ENCODE measurements at regions not wholly inside any gene's neighbourhood (a gene's known extent, or its start where the extent isn't known, plus 50 kb on each side); places are given as distances from the start of the nearest gene placed in this dataset.

GRCh38 chr10:63716016-63716580, 194.9 kb downstream of the REEP3 start:
- no peak for DNase-seq (ENCODE audit: low spot score)
- H3K9me3 Mint-ChIP-seq, result no peaks in the 10 kb centered on the region
- H3K4me3 Mint-ChIP-seq, result no peak overlapping the region
- peaks cover 10% of the 10 kb centered on the region for H3K4me1 Mint-ChIP-seq (ENCODE audit: low read depth)
- H3K27ac Mint-ChIP-seq, result no peak overlapping the region
- no peaks in the 10 kb centered on the region for H3K36me3 Mint-ChIP-seq (ENCODE audit: low read depth)
- H3K27me3 Mint-ChIP-seq (ENCODE audit: low read depth), result peaks cover 9% of the 10 kb centered on the region

- Mint-ChIP-seq H3K4me3 (no peak overlapping the region), H3K4me1 (ENCODE audit: low read depth) (peaks cover 12% of the 10 kb centered on the region), H3K27me3 (ENCODE audit: low read depth) (peaks cover 9% of the 10 kb centered on the region), H3K36me3 (ENCODE audit: low read depth) (no peaks in the 10 kb centered on the region), H3K27ac (no peak overlapping the region), H3K9me3 (no peaks in the 10 kb centered on the region)
- no peak for DNase-seq (ENCODE audit: low spot score)
Observed at GRCh38 chr10:63717027-63717715, 196.0 kb downstream of the REEP3 start.

GRCh38 chr10:63718006-63718405, 196.8 kb downstream of the REEP3 start:
- no peak for DNase-seq (ENCODE audit: low spot score)
- H3K9me3 Mint-ChIP-seq, result no peaks in the 10 kb centered on the region
- peaks cover 17% of the 10 kb centered on the region for H3K4me1 Mint-ChIP-seq (ENCODE audit: low read depth)
- no peak overlapping the region for H3K27ac Mint-ChIP-seq
- H3K36me3 Mint-ChIP-seq (ENCODE audit: low read depth), result no peaks in the 10 kb centered on the region
- H3K4me3 Mint-ChIP-seq, result no peak overlapping the region
- H3K27me3 Mint-ChIP-seq (ENCODE audit: low read depth), result peaks cover 14% of the 10 kb centered on the region

- Mint-ChIP-seq H3K9me3 (no peaks in the 10 kb centered on the region), H3K27me3 (ENCODE audit: low read depth) (peaks cover 14% of the 10 kb centered on the region), H3K4me3 (no peak overlapping the region), H3K27ac (no peak overlapping the region), H3K36me3 (ENCODE audit: low read depth) (no peaks in the 10 kb centered on the region), H3K4me1 (ENCODE audit: low read depth) (peaks cover 17% of the 10 kb centered on the region)
- DNase-seq (ENCODE audit: low spot score), result no peak
Observed at GRCh38 chr10:63718421-63718820, 197.2 kb downstream of the REEP3 start.

- H3K36me3 Mint-ChIP-seq (ENCODE audit: low read depth), result no peaks in the 10 kb centered on the region
- H3K9me3 Mint-ChIP-seq, result no peaks in the 10 kb centered on the region
- H3K27me3 Mint-ChIP-seq (ENCODE audit: low read depth), result peaks cover 11% of the 10 kb centered on the region
- peaks cover 17% of the 10 kb centered on the region for H3K4me1 Mint-ChIP-seq (ENCODE audit: low read depth)
- no peak overlapping the region for H3K27ac Mint-ChIP-seq
- no peak for DNase-seq (ENCODE audit: low spot score)
- H3K4me3 Mint-ChIP-seq, result no peak overlapping the region
Observed at GRCh38 chr10:63719226-63719856, 198.1 kb downstream of the REEP3 start.

- H3K27ac Mint-ChIP-seq, result no peak overlapping the region
- no peaks in the 10 kb centered on the region for H3K36me3 Mint-ChIP-seq (ENCODE audit: low read depth)
- H3K27me3 Mint-ChIP-seq (ENCODE audit: low read depth), result peaks cover 12% of the 10 kb centered on the region
- no peaks in the 10 kb centered on the region for H3K9me3 Mint-ChIP-seq
- peak; percentile 15 for DNase-seq (ENCODE audit: low spot score)
- H3K4me1 Mint-ChIP-seq (ENCODE audit: low read depth), result peaks cover 17% of the 10 kb centered on the region
- H3K4me3 Mint-ChIP-seq, result peak overlapping the region; percentile 39
Observed at GRCh38 chr10:63720072-63720537, 198.9 kb downstream of the REEP3 start.

- no peak for DNase-seq (ENCODE audit: low spot score)
- Mint-ChIP-seq H3K27me3 (ENCODE audit: low read depth) (peaks cover 17% of the 10 kb centered on the region), H3K36me3 (ENCODE audit: low read depth) (no peaks in the 10 kb centered on the region), H3K27ac (no peak overlapping the region), H3K9me3 (no peaks in the 10 kb centered on the region), H3K4me1 (ENCODE audit: low read depth) (peaks cover 17% of the 10 kb centered on the region), H3K4me3 (peak overlapping the region; percentile 14)
Observed at GRCh38 chr10:63720676-63721075, 199.5 kb downstream of the REEP3 start.

- H3K4me3 Mint-ChIP-seq, result no peak overlapping the region
- no peaks in the 10 kb centered on the region for H3K36me3 Mint-ChIP-seq (ENCODE audit: low read depth)
- H3K27ac Mint-ChIP-seq, result no peak overlapping the region
- H3K9me3 Mint-ChIP-seq, result no peaks in the 10 kb centered on the region
- peaks cover 17% of the 10 kb centered on the region for H3K4me1 Mint-ChIP-seq (ENCODE audit: low read depth)
- peaks cover 33% of the 10 kb centered on the region for H3K27me3 Mint-ChIP-seq (ENCODE audit: low read depth)
- DNase-seq (ENCODE audit: low spot score), result no peak
Observed at GRCh38 chr10:63722537-63722936, 201.3 kb downstream of the REEP3 start.

GRCh38 chr10:63723320-63723719, 202.1 kb downstream of the REEP3 start:
- Mint-ChIP-seq H3K4me1 (ENCODE audit: low read depth) (peaks cover 17% of the 10 kb centered on the region), H3K4me3 (no peak overlapping the region), H3K9me3 (no peaks in the 10 kb centered on the region), H3K27ac (no peak overlapping the region), H3K27me3 (ENCODE audit: low read depth) (peaks cover 39% of the 10 kb centered on the region), H3K36me3 (ENCODE audit: low read depth) (no peaks in the 10 kb centered on the region)
- no peak for DNase-seq (ENCODE audit: low spot score)

GRCh38 chr10:63723741-63724140, 202.5 kb downstream of the REEP3 start:
- no peak for DNase-seq (ENCODE audit: low spot score)
- Mint-ChIP-seq H3K27me3 (ENCODE audit: low read depth) (peaks cover 40% of the 10 kb centered on the region), H3K27ac (no peak overlapping the region), H3K36me3 (ENCODE audit: low read depth) (no peaks in the 10 kb centered on the region), H3K4me3 (no peak overlapping the region), H3K4me1 (ENCODE audit: low read depth) (peaks cover 17% of the 10 kb centered on the region), H3K9me3 (no peaks in the 10 kb centered on the region)

- Mint-ChIP-seq H3K27me3 (ENCODE audit: low read depth) (peaks cover 44% of the 10 kb centered on the region), H3K36me3 (ENCODE audit: low read depth) (no peaks in the 10 kb centered on the region), H3K27ac (no peak overlapping the region), H3K9me3 (no peaks in the 10 kb centered on the region), H3K4me3 (no peak overlapping the region), H3K4me1 (ENCODE audit: low read depth) (peaks cover 17% of the 10 kb centered on the region)
- no peak for DNase-seq (ENCODE audit: low spot score)
Observed at GRCh38 chr10:63724922-63725321, 203.7 kb downstream of the REEP3 start.

GRCh38 chr10:63726867-63727266, 205.7 kb downstream of the REEP3 start:
- H3K27me3 Mint-ChIP-seq (ENCODE audit: low read depth), result peaks cover 53% of the 10 kb centered on the region
- no peaks in the 10 kb centered on the region for H3K36me3 Mint-ChIP-seq (ENCODE audit: low read depth)
- H3K27ac Mint-ChIP-seq, result no peak overlapping the region
- H3K4me1 Mint-ChIP-seq (ENCODE audit: low read depth), result peaks cover 6% of the 10 kb centered on the region
- H3K4me3 Mint-ChIP-seq, result no peak overlapping the region
- H3K9me3 Mint-ChIP-seq, result no peaks in the 10 kb centered on the region
- no peak for DNase-seq (ENCODE audit: low spot score)

GRCh38 chr10:63727636-63728035, 206.4 kb downstream of the REEP3 start:
- no peak for DNase-seq (ENCODE audit: low spot score)
- Mint-ChIP-seq H3K4me3 (no peak overlapping the region), H3K27me3 (ENCODE audit: low read depth) (peaks cover 53% of the 10 kb centered on the region), H3K9me3 (no peaks in the 10 kb centered on the region), H3K27ac (no peak overlapping the region), H3K36me3 (ENCODE audit: low read depth) (no peaks in the 10 kb centered on the region), H3K4me1 (ENCODE audit: low read depth) (peaks cover under 1% of the 10 kb centered on the region)

- Mint-ChIP-seq H3K9me3 (no peaks in the 10 kb centered on the region), H3K27ac (no peak overlapping the region), H3K4me3 (no peak overlapping the region), H3K4me1 (ENCODE audit: low read depth) (peaks cover 2% of the 10 kb centered on the region), H3K27me3 (ENCODE audit: low read depth) (peaks cover 14% of the 10 kb centered on the region), H3K36me3 (ENCODE audit: low read depth) (no peaks in the 10 kb centered on the region)
- DNase-seq (ENCODE audit: low spot score), result no peak
Observed at GRCh38 chr10:63735305-63735704, 214.1 kb downstream of the REEP3 start.

Data from T-helper 2 cell treated with Interferon-gamma antibody and Interleukin-4, amounts not matched to agents 5 μg/mL and 100 μg/mL, for 36 hours (primary cell).